ENCODE measurements at regions not wholly inside any gene's neighbourhood (a gene's known extent, or its start where the extent isn't known, plus 50 kb on each side); places are given as distances from the start of the nearest gene placed in this dataset.
A peak's percentile ranks its signal among the peaks of the same experiment; 100 is the strongest.

GRCh38 chr15:75136118-75136517 is 65.6 kb upstream of the C15orf39 start:
- DNase-seq: no peak

- no peak for DNase-seq
Observed at GRCh38 chr15:75136758-75137157, 64.9 kb upstream of the C15orf39 start.

- peak in 1 of 2 donors; percentile 42 for DNase-seq
Observed at GRCh38 chr15:75138016-75138999, 63.4 kb upstream of the C15orf39 start.

GRCh38 chr15:75140080-75140879 is 61.4 kb upstream of the C15orf39 start:
- no peak for DNase-seq

GRCh38 chr15:75142499-75142898 is 59.2 kb upstream of the C15orf39 start:
- DNase-seq: no peak

GRCh38 chr15:75143738-75144334 is 57.8 kb upstream of the C15orf39 start:
- no peak for DNase-seq

- DNase-seq: no peak
Observed at GRCh38 chr15:75145027-75145841, 56.4 kb upstream of the C15orf39 start.

GRCh38 chr15:75148280-75148679 is 53.4 kb upstream of the C15orf39 start:
- DNase-seq: no peak

- DNase-seq: peak; percentile 79 to 97
Observed at GRCh38 chr15:75149867-75150709, 51.6 kb upstream of the C15orf39 start.

- no peak for DNase-seq
Observed at GRCh38 chr15:75151214-75152128, 50.2 kb upstream of the C15orf39 start.
